SW 1271 (cell line): ENCODE measurements at regions not wholly inside any gene's neighbourhood (a gene's known extent, or its start where the extent isn't known, plus 50 kb on each side); places are given as distances from the start of the nearest gene placed in this dataset.

Source experiments
- DNase-seq, 2 experiments: peaks; one replicate each; lab custom pipeline; 2025; lab: John Stamatoyannopoulos, UW

- no peak for DNase-seq
These were observed 117.1 kb upstream of the SPTLC3 start for GRCh38 chr20:12891643-12892042.

- DNase-seq: no peak
These were observed 115.8 kb upstream of the SPTLC3 start for GRCh38 chr20:12893019-12893418.

GRCh38 chr20:12893653-12894052 is 115.1 kb upstream of the SPTLC3 start:
- no peak for DNase-seq

- DNase-seq: no peak
These were observed 114.7 kb upstream of the SPTLC3 start for GRCh38 chr20:12894089-12894488.

- no peak for DNase-seq
These were observed 112.6 kb upstream of the SPTLC3 start for GRCh38 chr20:12896180-12896579.

- no peak for DNase-seq
These were observed 105.8 kb upstream of the SPTLC3 start for GRCh38 chr20:12902992-12903391.

GRCh38 chr20:12906361-12906760 is 102.4 kb upstream of the SPTLC3 start:
- no peak for DNase-seq

- DNase-seq: no peak
These were observed 97.4 kb upstream of the SPTLC3 start for GRCh38 chr20:12911372-12911771.

GRCh38 chr20:12913781-12914443 is 94.9 kb upstream of the SPTLC3 start:
- DNase-seq: no peak

- DNase-seq: no peak
These were observed 94.0 kb upstream of the SPTLC3 start for GRCh38 chr20:12914804-12915203.

- no peak for DNase-seq
These were observed 92.1 kb upstream of the SPTLC3 start for GRCh38 chr20:12916699-12917098.

GRCh38 chr20:12924126-12924525 is 84.6 kb upstream of the SPTLC3 start:
- DNase-seq: no peak

GRCh38 chr20:12925210-12925755 is 83.5 kb upstream of the SPTLC3 start:
- peak; percentile 37 to 80 for DNase-seq

GRCh38 chr20:12925863-12926793 is 82.6 kb upstream of the SPTLC3 start:
- no peak for DNase-seq

GRCh38 chr20:12927489-12927888 is 81.3 kb upstream of the SPTLC3 start:
- peak; percentile 31 to 60 for DNase-seq

- DNase-seq: no peak
These were observed 80.4 kb upstream of the SPTLC3 start for GRCh38 chr20:12928358-12928754.

- DNase-seq: peak; percentile 39 to 89
These were observed 79.9 kb upstream of the SPTLC3 start for GRCh38 chr20:12928755-12929401.

GRCh38 chr20:12936020-12936419 is 72.8 kb upstream of the SPTLC3 start:
- no peak for DNase-seq

- DNase-seq: no peak
These were observed 72.2 kb upstream of the SPTLC3 start for GRCh38 chr20:12936524-12936923.

GRCh38 chr20:12941025-12941424 is 67.7 kb upstream of the SPTLC3 start:
- no peak for DNase-seq

- DNase-seq: no peak
These were observed 66.6 kb upstream of the SPTLC3 start for GRCh38 chr20:12942123-12942522.

GRCh38 chr20:12946789-12947188 is 62.0 kb upstream of the SPTLC3 start:
- no peak for DNase-seq
